ENCODE measurements at regions not wholly inside any gene's neighbourhood (a gene's known extent, or its start where the extent isn't known, plus 50 kb on each side); places are given as distances from the start of the nearest gene placed in this dataset.

DNA sequence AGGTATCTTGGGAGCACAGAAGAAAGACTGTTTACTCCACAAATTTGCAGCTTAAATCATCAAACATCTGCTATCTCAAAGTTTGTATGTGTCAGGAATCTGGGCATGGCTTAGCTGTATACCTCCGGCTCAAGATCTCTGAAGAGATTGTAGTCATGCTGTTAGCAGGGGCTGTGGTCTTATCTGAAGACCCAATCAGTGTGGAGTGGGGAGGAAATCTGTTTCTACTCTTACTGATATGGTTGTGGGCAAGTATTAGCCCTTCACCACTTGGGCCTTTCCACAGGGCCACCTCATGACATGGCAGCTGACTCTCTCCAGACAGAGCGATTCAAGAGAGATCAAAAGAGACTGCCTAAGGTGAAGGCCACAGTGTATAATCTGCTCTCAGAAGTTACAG is 438.7 kb downstream of the KIF2B start:
- Histone ChIP-seq H3K9ac (ENCODE audit: insufficient read length, low read depth) (no peak overlapping the region), H3K27me3 (ENCODE audit: insufficient read depth, insufficient read length) (no peaks in the 10 kb centered on the region), H3K4me3 (ENCODE audit: insufficient read length, low read depth) (no peak overlapping the region), H3K9me3 (ENCODE audit: insufficient read depth, low read length) (peaks cover 6% of the 10 kb centered on the region; the same call in 1 of the 2 replicates), H3K36me3 (ENCODE audit: insufficient read depth, insufficient read length, low read length) (no peaks in the 10 kb centered on the region), H3K4me1 (ENCODE audit: insufficient read depth, insufficient read length) (no peaks in the 10 kb centered on the region)
- DNase-seq (ENCODE audit: low read depth, low spot score), result no peak
- TF ChIP-seq ZNF274 (IDR thresholded peaks at IDR 0.05; ENCODE audit: low read depth, low read length) (no peak), YY1 (IDR thresholded peaks at IDR 0.05; ENCODE audit: insufficient read depth, insufficient read length) (no peak), SUZ12 (IDR thresholded peaks at IDR 0.05; ENCODE audit: extremely low read depth, insufficient read depth, insufficient read length) (no peak)

DNA sequence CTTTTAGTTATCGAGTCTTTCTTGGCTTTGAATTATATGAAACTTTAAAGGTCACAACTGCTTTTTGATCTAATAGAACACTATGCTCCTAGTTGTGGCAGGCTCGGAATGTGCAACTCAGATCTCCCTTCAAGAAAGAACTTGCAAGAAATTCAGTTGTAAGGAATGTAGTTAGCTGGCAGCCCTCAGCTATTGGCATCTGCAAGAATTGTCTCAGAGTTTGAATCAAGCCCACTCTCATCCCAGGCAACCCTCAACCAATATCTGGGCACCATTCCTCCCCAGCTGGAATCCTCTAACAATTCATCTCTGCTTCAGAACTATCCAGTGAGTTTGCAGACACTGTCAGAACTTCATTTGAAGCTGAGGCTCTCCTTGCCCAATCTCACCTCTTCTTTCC is 447.2 kb downstream of the KIF2B start:
- H3K4me1 ChIP-seq (ENCODE audit: insufficient read depth, insufficient read length), result no peaks in the 10 kb centered on the region
- no peak overlapping the region for H3K9ac ChIP-seq (ENCODE audit: insufficient read length, low read depth)
- H3K9me3 ChIP-seq (ENCODE audit: insufficient read depth, low read length), result no peaks in the 10 kb centered on the region; the same call in 1 of the 2 replicates
- no peaks in the 10 kb centered on the region for H3K36me3 ChIP-seq (ENCODE audit: insufficient read depth, insufficient read length, low read length)
- no peak for TF ChIP-seq SUZ12 (IDR thresholded peaks at IDR 0.05; ENCODE audit: extremely low read depth, insufficient read depth, insufficient read length)
- TF ChIP-seq ZNF274 (IDR thresholded peaks at IDR 0.05; ENCODE audit: low read depth, low read length), result no peak
- TF ChIP-seq YY1 (IDR thresholded peaks at IDR 0.05; ENCODE audit: insufficient read depth, insufficient read length), result no peak
- H3K27me3 ChIP-seq (ENCODE audit: insufficient read depth, insufficient read length), result no peaks in the 10 kb centered on the region
- no peak overlapping the region for H3K4me3 ChIP-seq (ENCODE audit: insufficient read length, low read depth)
- DNase-seq (ENCODE audit: low read depth, low spot score), result no peak

DNA sequence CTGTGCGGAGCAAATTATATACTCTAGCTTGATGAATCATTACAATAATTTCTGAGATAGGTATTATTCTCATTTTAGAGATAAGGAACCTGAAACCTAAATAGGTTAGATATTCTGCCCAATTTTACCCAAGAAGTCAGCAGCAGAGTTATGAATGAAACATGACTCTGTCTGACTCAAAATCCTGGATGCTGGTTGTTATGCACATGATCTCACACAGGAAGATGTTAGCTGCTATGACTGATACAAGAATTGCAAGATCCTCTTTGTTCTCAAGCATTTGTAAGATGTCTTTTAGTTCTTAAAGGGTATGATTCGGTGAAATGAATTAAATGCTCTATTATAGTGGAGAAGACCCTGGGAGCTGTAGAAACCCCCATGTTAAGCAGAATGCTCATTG is 447.8 kb downstream of the KIF2B start:
- no peaks in the 10 kb centered on the region for H3K27me3 ChIP-seq (ENCODE audit: insufficient read depth, insufficient read length)
- no peaks in the 10 kb centered on the region for H3K36me3 ChIP-seq (ENCODE audit: insufficient read depth, insufficient read length, low read length)
- no peak for TF ChIP-seq SUZ12 (IDR thresholded peaks at IDR 0.05; ENCODE audit: extremely low read depth, insufficient read depth, insufficient read length)
- no peak for TF ChIP-seq ZNF274 (IDR thresholded peaks at IDR 0.05; ENCODE audit: low read depth, low read length)
- TF ChIP-seq YY1 (IDR thresholded peaks at IDR 0.05; ENCODE audit: insufficient read depth, insufficient read length), result no peak
- DNase-seq (ENCODE audit: low read depth, low spot score), result no peak
- H3K4me1 ChIP-seq (ENCODE audit: insufficient read depth, insufficient read length), result no peaks in the 10 kb centered on the region
- no peak overlapping the region for H3K9ac ChIP-seq (ENCODE audit: insufficient read length, low read depth)
- H3K9me3 ChIP-seq (ENCODE audit: insufficient read depth, low read length), result no peaks in the 10 kb centered on the region
- H3K4me3 ChIP-seq (ENCODE audit: insufficient read length, low read depth), result no peak overlapping the region

DNA sequence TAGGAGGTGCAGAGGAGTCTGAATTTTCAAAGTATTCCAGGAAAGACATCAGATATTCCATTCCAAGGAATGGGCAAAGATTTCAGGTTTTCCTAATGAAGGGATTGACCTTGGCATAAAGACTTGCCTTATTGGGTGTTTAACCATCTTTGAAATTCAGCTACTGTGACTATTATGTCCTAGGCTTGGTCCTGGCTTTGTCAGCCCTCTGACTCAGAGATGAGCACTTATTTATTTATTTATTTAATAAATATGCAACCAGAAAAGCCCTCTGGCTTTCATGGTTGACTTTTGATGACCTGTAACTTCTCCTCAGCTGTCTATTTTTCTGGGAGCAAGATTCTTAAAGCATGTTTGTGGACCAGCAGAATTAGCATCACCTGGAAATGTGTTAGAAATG is 455.1 kb downstream of the KIF2B start:
- H3K9ac ChIP-seq (ENCODE audit: insufficient read length, low read depth), result no peak overlapping the region
- TF ChIP-seq YY1 (IDR thresholded peaks at IDR 0.05; ENCODE audit: insufficient read depth, insufficient read length), result no peak
- no peak for TF ChIP-seq SUZ12 (IDR thresholded peaks at IDR 0.05; ENCODE audit: extremely low read depth, insufficient read depth, insufficient read length)
- TF ChIP-seq ZNF274 (IDR thresholded peaks at IDR 0.05; ENCODE audit: low read depth, low read length), result no peak
- no peaks in the 10 kb centered on the region for H3K36me3 ChIP-seq (ENCODE audit: insufficient read depth, insufficient read length, low read length)
- H3K4me1 ChIP-seq (ENCODE audit: insufficient read depth, insufficient read length), result no peaks in the 10 kb centered on the region
- H3K27me3 ChIP-seq (ENCODE audit: insufficient read depth, insufficient read length), result no peaks in the 10 kb centered on the region
- H3K4me3 ChIP-seq (ENCODE audit: insufficient read length, low read depth), result no peak overlapping the region
- no peak for DNase-seq (ENCODE audit: low read depth, low spot score)
- no peaks in the 10 kb centered on the region for H3K9me3 ChIP-seq (ENCODE audit: insufficient read depth, low read length)

DNA sequence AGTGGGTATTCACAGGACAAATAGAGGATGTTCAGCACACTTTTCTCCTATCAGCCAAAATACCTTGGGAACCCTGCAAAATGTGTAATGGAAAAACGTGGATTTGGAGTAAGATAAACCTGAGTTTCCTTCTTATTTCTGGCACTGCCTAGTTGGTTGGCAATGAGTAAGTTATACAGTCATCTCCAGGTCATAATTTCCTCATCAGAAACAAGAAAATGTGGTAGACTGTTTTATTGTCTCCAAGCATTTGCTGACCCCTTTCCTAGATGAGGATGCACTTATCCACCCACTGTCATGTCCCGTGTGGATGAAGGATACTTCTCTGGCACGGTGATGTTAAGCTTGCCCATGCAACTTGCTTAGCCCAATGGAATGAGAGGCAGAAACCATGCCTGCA is 458.0 kb downstream of the KIF2B start:
- H3K9me3 ChIP-seq (ENCODE audit: insufficient read depth, low read length), result no peaks in the 10 kb centered on the region
- no peak for DNase-seq (ENCODE audit: low read depth, low spot score)

DNA sequence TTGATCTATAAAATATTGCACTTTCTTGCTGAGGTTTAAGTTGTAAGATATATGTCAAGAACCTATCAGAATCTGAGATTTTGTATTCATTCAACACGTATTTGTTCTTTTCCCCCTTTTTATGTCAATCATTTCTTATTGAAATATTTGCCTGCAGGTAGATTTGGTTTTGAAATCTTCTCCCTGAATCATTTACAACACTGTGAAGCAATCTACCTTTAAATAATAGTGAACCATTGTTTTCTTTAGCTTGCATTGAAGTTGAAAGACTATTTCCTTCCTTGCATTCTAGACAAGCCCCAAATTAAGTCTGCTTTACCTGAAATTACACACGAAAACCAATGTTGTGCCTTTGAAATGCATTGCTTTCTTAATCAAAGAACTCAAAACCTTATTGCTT is 460.2 kb downstream of the KIF2B start:
- no peaks in the 10 kb centered on the region for H3K9me3 ChIP-seq (ENCODE audit: insufficient read depth, low read length)

More for the DNA sequence above, 458.0 kb downstream of the KIF2B start:
- Histone ChIP-seq H3K36me3 (ENCODE audit: insufficient read depth, insufficient read length, low read length) (no peaks in the 10 kb centered on the region), H3K9ac (ENCODE audit: insufficient read length, low read depth) (no peak overlapping the region), H3K4me1 (ENCODE audit: insufficient read depth, insufficient read length) (no peaks in the 10 kb centered on the region), H3K27me3 (ENCODE audit: insufficient read depth, insufficient read length) (no peaks in the 10 kb centered on the region), H3K4me3 (ENCODE audit: insufficient read length, low read depth) (no peak overlapping the region)
- TF ChIP-seq SUZ12 (IDR thresholded peaks at IDR 0.05; ENCODE audit: extremely low read depth, insufficient read depth, insufficient read length) (no peak), YY1 (IDR thresholded peaks at IDR 0.05; ENCODE audit: insufficient read depth, insufficient read length) (no peak), ZNF274 (IDR thresholded peaks at IDR 0.05; ENCODE audit: low read depth, low read length) (no peak)

DNA sequence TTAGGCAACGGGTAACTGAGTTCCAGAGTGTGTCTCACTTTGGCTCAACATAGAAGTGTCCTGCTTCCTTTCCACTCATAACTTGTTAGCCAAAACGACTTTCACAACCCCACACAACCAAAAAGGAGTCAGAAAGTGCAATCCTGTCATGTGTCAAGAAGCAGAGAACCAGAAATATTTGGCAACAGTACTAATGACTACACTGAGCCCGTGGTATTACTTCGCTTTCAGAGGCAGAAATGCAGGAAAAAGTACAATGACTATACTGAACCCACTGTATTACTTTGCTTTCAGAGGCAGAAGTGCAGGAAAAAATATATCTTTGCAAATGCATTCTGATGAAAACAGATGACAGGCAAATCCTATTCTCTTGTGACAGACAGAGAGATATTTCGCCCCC is 484.6 kb downstream of the KIF2B start:
- no peak overlapping the region for H3K9ac ChIP-seq (ENCODE audit: insufficient read length, low read depth)
- no peak for DNase-seq (ENCODE audit: low read depth, low spot score)
- no peaks in the 10 kb centered on the region for H3K36me3 ChIP-seq (ENCODE audit: insufficient read depth, insufficient read length, low read length)
- no peaks in the 10 kb centered on the region for H3K27me3 ChIP-seq (ENCODE audit: insufficient read depth, insufficient read length)
- TF ChIP-seq SUZ12 (IDR thresholded peaks at IDR 0.05; ENCODE audit: extremely low read depth, insufficient read depth, insufficient read length), result no peak
- TF ChIP-seq YY1 (IDR thresholded peaks at IDR 0.05; ENCODE audit: insufficient read depth, insufficient read length), result no peak
- no peak for TF ChIP-seq ZNF274 (IDR thresholded peaks at IDR 0.05; ENCODE audit: low read depth, low read length)
- H3K4me3 ChIP-seq (ENCODE audit: insufficient read length, low read depth), result no peak overlapping the region
- no peaks in the 10 kb centered on the region for H3K9me3 ChIP-seq (ENCODE audit: insufficient read depth, low read length)
- no peaks in the 10 kb centered on the region for H3K4me1 ChIP-seq (ENCODE audit: insufficient read depth, insufficient read length)

More for the DNA sequence above, 460.2 kb downstream of the KIF2B start:
- Histone ChIP-seq H3K36me3 (ENCODE audit: insufficient read depth, insufficient read length, low read length) (no peaks in the 10 kb centered on the region), H3K9ac (ENCODE audit: insufficient read length, low read depth) (no peak overlapping the region), H3K4me1 (ENCODE audit: insufficient read depth, insufficient read length) (no peaks in the 10 kb centered on the region), H3K4me3 (ENCODE audit: insufficient read length, low read depth) (no peak overlapping the region), H3K27me3 (ENCODE audit: insufficient read depth, insufficient read length) (no peaks in the 10 kb centered on the region)
- TF ChIP-seq SUZ12 (IDR thresholded peaks at IDR 0.05; ENCODE audit: extremely low read depth, insufficient read depth, insufficient read length), result no peak
- TF ChIP-seq YY1 (IDR thresholded peaks at IDR 0.05; ENCODE audit: insufficient read depth, insufficient read length), result no peak
- no peak for TF ChIP-seq ZNF274 (IDR thresholded peaks at IDR 0.05; ENCODE audit: low read depth, low read length)
- DNase-seq (ENCODE audit: low read depth, low spot score), result no peak
